A549 (cell line): ENCODE measurements at regions not wholly inside any gene's neighbourhood (a gene's known extent, or its start where the extent isn't known, plus 50 kb on each side); places are given as distances from the start of the nearest gene placed in this dataset.

Experiments used
- ATAC-seq, 2 experiments: fragments of 200-7000 bp in 1 of 2; fragments of >200 bp in 1 of 2; cut with Nextera tagmentation in 1 of 2; cut with Tn5 transposase in 1 of 2; 3 replicates each; pipeline versions ENCODE4 v1.8.0 to v1.9.1; 2018 to 2020; ENCODE audit warnings: mild to moderate bottlenecking in 1 of 2, moderate library complexity in 1 of 2
- CTCF ChIA-PET: fragments of 300-600 bp; sonication (Branson Sonifier 250); formaldehyde crosslinking; extraction: SDS; loops from one replicate; lab custom pipeline; 2021; ENCODE audit warnings: antibody characterized with exemption, inconsistent platforms; lab: Yijun Ruan, JAX
- POLR2A ChIA-PET: fragments of 350-600 bp; formaldehyde crosslinking; extraction: SDS; loops from one replicate; lab custom pipeline; 2021; ENCODE audit warnings: antibody characterized with exemption, inconsistent platforms; lab: Yijun Ruan, JAX
- DNase-seq, 2 experiments: peaks; one replicate each; pipeline versions ENCODE4 v3.0.0 to v3.0.0-alpha.2; 2011 to 2016; ENCODE audit warnings: low read depth in 1 of 2, low spot score in 1 of 2
- FAIRE-seq: peaks from 2 replicates; lab custom pipeline; 2011; peaks lifted over from hg19 to GRCh38; lab: Jason Lieb, UNC
- H3K27ac ChIP-seq, 2 experiments: fragments of >200 bp; sonication (Bioruptor Twin); formaldehyde crosslinking; 3 replicates each; pipeline ENCODE4 v1.5.1; 2016 to 2017
- H3K4me1 ChIP-seq: fragments of >200 bp; sonication (Bioruptor Twin); formaldehyde crosslinking; 3 replicates; pipeline ENCODE4 v1.6.1; 2016
- H3K4me2 ChIP-seq: fragments of >200 bp; sonication (Bioruptor Twin); formaldehyde crosslinking; 3 replicates; pipeline ENCODE4 v1.6.1; 2016
- H3K4me3 ChIP-seq: fragments of >200 bp; sonication (Bioruptor Twin); formaldehyde crosslinking; 3 replicates; pipeline ENCODE4 v1.5.1; 2016
- H3K9me3 ChIP-seq: fragments of >200 bp; sonication (Bioruptor Twin); formaldehyde crosslinking; 3 replicates; pipeline ENCODE4 v1.6.1; 2016
- CBX2 ChIP-seq: fragments of 200-600 bp; sonication (generic); IDR thresholded peaks from 2 replicates; pipeline ENCODE4 v1.6.1; 2016; ENCODE audit warnings: low read depth, mild to moderate bottlenecking, borderline replicate concordance
- CEBPB ChIP-seq, 2 experiments: fragments of >200 bp in 1 of 2; sonication (Bioruptor Twin) in 1 of 2; formaldehyde crosslinking in 1 of 2; IDR thresholded peaks; 2 replicates each; pipeline ENCODE4 v1.6.1; 2012 to 2016
- CHD4 ChIP-seq: fragments of 200-600 bp; sonication (generic); IDR thresholded peaks from 2 replicates; pipeline ENCODE4 v1.6.1; 2016; ENCODE audit warnings: antibody characterized with exemption, mild to moderate bottlenecking, borderline replicate concordance
- EHF ChIP-seq: fragments of 250-450 bp; sonication (Bioruptor Pico); IDR thresholded peaks from 2 replicates; pipeline ENCODE4 v1.5.0; 2020; ENCODE audit warnings: mild to moderate bottlenecking
- GATA3 ChIP-seq: IDR thresholded peaks from 2 replicates; pipeline ENCODE4 v1.6.1; 2012; ENCODE audit warnings: borderline replicate concordance
- HDAC2 ChIP-seq: fragments of 200-600 bp; sonication (generic); IDR thresholded peaks from 2 replicates; pipeline ENCODE4 v1.6.1; 2016
- HEYL ChIP-seq: fragments of 250-450 bp; sonication (Bioruptor Pico); IDR thresholded peaks from 2 replicates; pipeline ENCODE4 v1.8.0; 2021; ENCODE audit warnings: mild to moderate bottlenecking, moderate library complexity
- JUNB ChIP-seq: fragments of >200 bp; sonication (Bioruptor Twin); formaldehyde crosslinking; IDR thresholded peaks from 2 replicates; pipeline ENCODE4 v1.6.1; 2016
- KDM1A ChIP-seq: fragments of 200-600 bp; sonication (generic); IDR thresholded peaks from 2 replicates; pipeline ENCODE4 v1.6.1; 2016; ENCODE audit warnings: low read depth, mild to moderate bottlenecking
- MAZ ChIP-seq: fragments of 150-350 bp; IDR thresholded peaks from 2 replicates; pipeline ENCODE4 v1.6.1; 2014; ENCODE audit warnings: antibody characterized with exemption, low read depth, low read length, borderline replicate concordance
- NFE2L2 ChIP-seq: fragments of 150-350 bp; conservative IDR thresholded peaks from 2 replicates; pipeline ENCODE4 v1.6.1; 2014; ENCODE audit warnings: low read length
- NPAS2 ChIP-seq: fragments of 250-450 bp; sonication (Bioruptor Pico); IDR thresholded peaks from 2 replicates; pipeline ENCODE4 v1.8.0; 2022; ENCODE audit warnings: mild to moderate bottlenecking, moderate library complexity, borderline replicate concordance
- POLR2AphosphoS2 ChIP-seq: conservative IDR thresholded peaks from 2 replicates; pipeline ENCODE4 v1.6.1; 2012; ENCODE audit warnings: low read length, improper control_type of control experiment, inconsistent platforms
- RFX5 ChIP-seq: fragments of 450-650 bp; IDR thresholded peaks from 2 replicates; pipeline ENCODE4 v1.7.1; 2014; ENCODE audit warnings: antibody characterized with exemption, mild to moderate bottlenecking, moderate library complexity
- SREBF2 ChIP-seq: fragments of 450-650 bp; IDR thresholded peaks from 2 replicates; pipeline ENCODE4 v1.6.1; 2014; ENCODE audit warnings: mild to moderate bottlenecking, moderate library complexity
- ZC3H11A ChIP-seq: fragments of 450-650 bp; IDR thresholded peaks from 2 replicates; pipeline ENCODE4 v1.6.1; 2014; ENCODE audit warnings: antibody characterized with exemption, mild to moderate bottlenecking
- ZFP36 ChIP-seq: fragments of 450-650 bp; IDR thresholded peaks from 2 replicates; pipeline ENCODE4 v1.6.1; 2014; ENCODE audit warnings: borderline replicate concordance; ENCODE audit not compliant: partially characterized antibody
- ZSCAN20 ChIP-seq: fragments of 250-450 bp; sonication (Bioruptor Pico); IDR thresholded peaks from 2 replicates; pipeline ENCODE4 v1.8.0; 2022; ENCODE audit warnings: mild to moderate bottlenecking, moderate library complexity
- WGBS: methylation state at CpG from one replicate; pipeline ENCODE4 v1.1.6; 2017; ENCODE audit errors: missing lambda C conversion rate; 5-methylcytosine and 5-hydroxymethylcytosine counted together
- TF ChIP-seq, protein P1 (sequence below): fragments of >200 bp; sonication (Bioruptor Twin); formaldehyde crosslinking; IDR thresholded peaks from 3 replicates; pipeline ENCODE4 v1.5.1; 2016
- TF ChIP-seq, protein P2 (sequence below): fragments of >200 bp; sonication (Bioruptor Twin); formaldehyde crosslinking; IDR thresholded peaks from 2 replicates; pipeline ENCODE4 v1.6.1; 2016
- TF ChIP-seq, protein P3 (sequence below): fragments of 150-350 bp; IDR thresholded peaks from 2 replicates; pipeline ENCODE4 v1.6.1; 2014; ENCODE audit warnings: low read depth, mild to moderate bottlenecking, low read length
- TF ChIP-seq, protein P4 (sequence below): fragments of 450-650 bp; IDR thresholded peaks from 2 replicates; pipeline ENCODE4 v1.6.1; 2014; ENCODE audit warnings: antibody characterized with exemption
- TF ChIP-seq, protein P5 (sequence below): fragments of 250-450 bp; sonication (Bioruptor Pico); IDR thresholded peaks from 2 replicates; pipeline ENCODE4 v1.5.0; 2020; ENCODE audit warnings: low read depth, mild to moderate bottlenecking, moderate library complexity
- TF ChIP-seq, protein P6 (sequence below): fragments of 250-450 bp; sonication (Bioruptor Pico); IDR thresholded peaks from 2 replicates; pipeline ENCODE4 v1.5.0; 2021; ENCODE audit warnings: mild to moderate bottlenecking, moderate library complexity, borderline replicate concordance

DNA sequence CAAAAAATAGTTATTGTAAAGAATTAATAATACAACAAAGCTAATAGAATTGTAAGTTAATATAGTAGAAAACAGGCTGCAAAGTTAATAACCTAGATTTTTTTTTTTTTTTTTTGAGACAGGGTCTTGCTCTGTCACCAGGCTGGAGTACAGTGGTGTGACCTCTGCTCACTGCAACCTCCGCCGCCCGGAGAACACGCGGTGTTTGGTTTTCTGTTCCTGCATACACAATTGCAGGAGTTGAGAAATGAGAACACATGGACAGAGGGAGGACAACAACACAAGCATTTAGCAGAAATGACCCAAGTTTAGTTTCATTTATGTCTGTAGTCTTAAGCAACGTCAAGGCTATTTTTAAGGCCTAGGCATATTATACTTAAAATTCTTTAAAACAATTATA is 145.9 kb upstream of the PCDH10 start (continued):
- TF ChIP-seq, protein P1, sequence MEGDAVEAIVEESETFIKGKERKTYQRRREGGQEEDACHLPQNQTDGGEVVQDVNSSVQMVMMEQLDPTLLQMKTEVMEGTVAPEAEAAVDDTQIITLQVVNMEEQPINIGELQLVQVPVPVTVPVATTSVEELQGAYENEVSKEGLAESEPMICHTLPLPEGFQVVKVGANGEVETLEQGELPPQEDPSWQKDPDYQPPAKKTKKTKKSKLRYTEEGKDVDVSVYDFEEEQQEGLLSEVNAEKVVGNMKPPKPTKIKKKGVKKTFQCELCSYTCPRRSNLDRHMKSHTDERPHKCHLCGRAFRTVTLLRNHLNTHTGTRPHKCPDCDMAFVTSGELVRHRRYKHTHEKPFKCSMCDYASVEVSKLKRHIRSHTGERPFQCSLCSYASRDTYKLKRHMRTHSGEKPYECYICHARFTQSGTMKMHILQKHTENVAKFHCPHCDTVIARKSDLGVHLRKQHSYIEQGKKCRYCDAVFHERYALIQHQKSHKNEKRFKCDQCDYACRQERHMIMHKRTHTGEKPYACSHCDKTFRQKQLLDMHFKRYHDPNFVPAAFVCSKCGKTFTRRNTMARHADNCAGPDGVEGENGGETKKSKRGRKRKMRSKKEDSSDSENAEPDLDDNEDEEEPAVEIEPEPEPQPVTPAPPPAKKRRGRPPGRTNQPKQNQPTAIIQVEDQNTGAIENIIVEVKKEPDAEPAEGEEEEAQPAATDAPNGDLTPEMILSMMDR: no peak
- TF ChIP-seq NFE2L2: no peak

DNA sequence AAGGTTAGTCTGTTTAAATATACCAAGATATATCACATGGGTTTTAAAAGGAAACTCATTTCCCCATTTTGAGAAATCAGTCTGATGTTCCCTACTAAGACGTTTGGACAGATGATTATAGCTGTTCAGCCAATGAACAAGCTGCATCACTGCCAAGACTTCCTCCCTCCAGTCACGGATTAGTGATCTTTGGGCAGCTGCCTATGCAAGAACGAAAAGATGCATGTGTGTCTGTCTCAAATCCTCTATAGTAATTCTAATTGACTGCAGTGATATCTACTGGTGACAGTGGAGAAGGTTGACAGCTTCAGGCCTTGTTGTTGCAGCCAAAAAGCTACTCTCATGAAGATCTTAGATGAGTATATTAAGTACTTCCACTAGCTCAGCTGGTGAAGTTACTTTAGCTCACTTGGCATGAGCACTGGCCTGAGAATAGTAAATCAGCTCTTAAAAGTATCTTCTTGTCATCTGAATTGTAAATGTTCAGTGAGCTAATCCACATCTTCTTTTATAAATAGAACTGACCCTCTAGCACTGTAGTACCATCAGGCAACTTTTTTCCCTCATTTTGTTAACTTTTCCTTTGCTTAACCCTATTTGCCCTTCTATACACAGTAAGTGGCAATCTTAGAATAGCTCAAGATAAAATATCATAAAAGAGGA is 134.5 kb upstream of the PCDH10 start:
- DNase-seq (no peak), FAIRE-seq (no peak), ATAC-seq (no peak)
- Histone ChIP-seq H3K4me2 (no peak overlapping the region), H3K9me3 (no peaks in the 10 kb centered on the region), H3K4me1 (no peaks in the 10 kb centered on the region), H3K4me3 (no peak overlapping the region), H3K27ac (no peak overlapping the region)
- CTCF ChIA-PET: no interaction called here
- WGBS: 16% methylated on average over 3 of the region's 3 CpGs
- TF ChIP-seq RFX5 (no peak), POLR2AphosphoS2 (no peak), JUNB (no peak), GATA3 (no peak), CEBPB (IDR thresholded peaks at IDR 0.05) (no peak)
- TF ChIP-seq, protein P2, sequence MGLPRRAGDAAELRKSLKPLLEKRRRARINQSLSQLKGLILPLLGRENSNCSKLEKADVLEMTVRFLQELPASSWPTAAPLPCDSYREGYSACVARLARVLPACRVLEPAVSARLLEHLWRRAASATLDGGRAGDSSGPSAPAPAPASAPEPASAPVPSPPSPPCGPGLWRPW: no peak
- TF ChIP-seq, protein P3, sequence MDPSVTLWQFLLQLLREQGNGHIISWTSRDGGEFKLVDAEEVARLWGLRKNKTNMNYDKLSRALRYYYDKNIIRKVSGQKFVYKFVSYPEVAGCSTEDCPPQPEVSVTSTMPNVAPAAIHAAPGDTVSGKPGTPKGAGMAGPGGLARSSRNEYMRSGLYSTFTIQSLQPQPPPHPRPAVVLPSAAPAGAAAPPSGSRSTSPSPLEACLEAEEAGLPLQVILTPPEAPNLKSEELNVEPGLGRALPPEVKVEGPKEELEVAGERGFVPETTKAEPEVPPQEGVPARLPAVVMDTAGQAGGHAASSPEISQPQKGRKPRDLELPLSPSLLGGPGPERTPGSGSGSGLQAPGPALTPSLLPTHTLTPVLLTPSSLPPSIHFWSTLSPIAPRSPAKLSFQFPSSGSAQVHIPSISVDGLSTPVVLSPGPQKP: no peak
- POLR2A ChIA-PET: no interaction called here

DNA sequence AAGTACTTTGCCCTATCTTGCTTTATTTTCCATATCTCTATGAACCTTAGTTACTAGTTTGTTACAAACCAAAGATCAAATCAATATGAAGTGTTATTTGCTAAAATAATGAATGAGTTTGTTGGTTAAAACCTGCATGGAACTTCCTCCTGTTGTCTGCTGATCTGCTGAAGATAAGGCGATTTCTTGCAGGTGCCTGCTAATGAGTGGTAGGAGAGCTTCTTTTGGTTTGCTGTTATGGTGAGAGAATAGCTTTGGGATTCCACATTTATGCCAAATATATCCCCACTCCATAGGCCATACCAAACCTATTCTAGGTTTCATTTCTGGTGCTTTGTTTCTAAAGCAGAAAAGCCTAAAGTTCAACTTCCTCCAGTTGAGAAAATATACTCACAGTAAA is 103.8 kb upstream of the PCDH10 start:
- Histone ChIP-seq H3K27ac (no peak overlapping the region), H3K4me2 (no peak overlapping the region), H3K4me3 (no peak overlapping the region), H3K4me1 (no peaks in the 10 kb centered on the region), H3K9me3 (no peaks in the 10 kb centered on the region)
- ChIA-PET POLR2A (no interaction called here), CTCF (no interaction called here)
- WGBS: 13% methylated on average over 1 of the region's 1 CpG
- DNase-seq (no peak), FAIRE-seq (no peak), ATAC-seq (no peak)
- TF ChIP-seq HEYL (CRISPR knock-in tag) (no peak), CBX2 (no peak)

DNA sequence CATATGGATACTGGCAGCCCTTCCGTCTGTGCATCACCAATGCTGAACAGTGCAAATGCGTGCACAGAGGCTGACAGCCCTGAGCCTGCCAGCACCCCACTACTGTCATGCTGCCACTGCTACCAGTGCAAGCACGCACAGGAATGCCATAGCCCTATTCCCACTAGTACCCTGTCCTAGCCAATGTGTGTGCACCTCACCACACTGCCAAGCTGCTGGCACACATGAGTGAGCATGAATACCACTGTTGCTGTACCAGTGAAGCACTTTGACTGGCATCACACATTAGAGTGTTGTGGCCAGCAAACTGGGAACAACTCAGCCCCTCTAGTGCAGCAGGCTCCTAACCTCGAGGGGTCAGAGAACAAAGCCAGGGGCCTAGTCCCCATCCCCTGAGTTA is 102.9 kb upstream of the PCDH10 start:
- H3K4me1 ChIP-seq: no peaks in the 10 kb centered on the region
- ATAC-seq (no peak), FAIRE-seq (no peak), DNase-seq (no peak)
- H3K4me3 ChIP-seq: no peak overlapping the region
- H3K27ac ChIP-seq: no peak overlapping the region
- TF ChIP-seq HDAC2 (no peak), ZC3H11A (no peak), KDM1A (no peak), MAZ (no peak), NPAS2 (no peak), ZSCAN20 (CRISPR knock-in tag) (no peak), EHF (CRISPR knock-in tag) (no peak), ZFP36 (no peak), SREBF2 (no peak), NFE2L2 (no peak), CHD4 (no peak)
- TF ChIP-seq, protein P4, sequence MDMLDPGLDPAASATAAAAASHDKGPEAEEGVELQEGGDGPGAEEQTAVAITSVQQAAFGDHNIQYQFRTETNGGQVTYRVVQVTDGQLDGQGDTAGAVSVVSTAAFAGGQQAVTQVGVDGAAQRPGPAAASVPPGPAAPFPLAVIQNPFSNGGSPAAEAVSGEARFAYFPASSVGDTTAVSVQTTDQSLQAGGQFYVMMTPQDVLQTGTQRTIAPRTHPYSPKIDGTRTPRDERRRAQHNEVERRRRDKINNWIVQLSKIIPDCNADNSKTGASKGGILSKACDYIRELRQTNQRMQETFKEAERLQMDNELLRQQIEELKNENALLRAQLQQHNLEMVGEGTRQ: no peak
- TF ChIP-seq, protein P5, sequence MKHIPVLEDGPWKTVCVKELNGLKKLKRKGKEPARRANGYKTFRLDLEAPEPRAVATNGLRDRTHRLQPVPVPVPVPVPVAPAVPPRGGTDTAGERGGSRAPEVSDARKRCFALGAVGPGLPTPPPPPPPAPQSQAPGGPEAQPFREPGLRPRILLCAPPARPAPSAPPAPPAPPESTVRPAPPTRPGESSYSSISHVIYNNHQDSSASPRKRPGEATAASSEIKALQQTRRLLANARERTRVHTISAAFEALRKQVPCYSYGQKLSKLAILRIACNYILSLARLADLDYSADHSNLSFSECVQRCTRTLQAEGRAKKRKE (CRISPR knock-in tag): no peak
- TF ChIP-seq, protein P6, sequence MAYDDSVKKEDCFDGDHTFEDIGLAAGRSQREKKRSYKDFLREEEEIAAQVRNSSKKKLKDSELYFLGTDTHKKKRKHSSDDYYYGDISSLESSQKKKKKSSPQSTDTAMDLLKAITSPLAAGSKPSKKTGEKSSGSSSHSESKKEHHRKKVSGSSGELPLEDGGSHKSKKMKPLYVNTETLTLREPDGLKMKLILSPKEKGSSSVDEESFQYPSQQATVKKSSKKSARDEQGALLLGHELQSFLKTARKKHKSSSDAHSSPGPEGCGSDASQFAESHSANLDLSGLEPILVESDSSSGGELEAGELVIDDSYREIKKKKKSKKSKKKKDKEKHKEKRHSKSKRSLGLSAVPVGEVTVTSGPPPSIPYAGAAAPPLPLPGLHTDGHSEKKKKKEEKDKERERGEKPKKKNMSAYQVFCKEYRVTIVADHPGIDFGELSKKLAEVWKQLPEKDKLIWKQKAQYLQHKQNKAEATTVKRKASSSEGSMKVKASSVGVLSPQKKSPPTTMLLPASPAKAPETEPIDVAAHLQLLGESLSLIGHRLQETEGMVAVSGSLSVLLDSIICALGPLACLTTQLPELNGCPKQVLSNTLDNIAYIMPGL (CRISPR knock-in tag): no peak
- CTCF ChIA-PET: no interaction called here
- POLR2A ChIA-PET: no interaction called here
- no peak overlapping the region for H3K4me2 ChIP-seq
- 28% methylated on average over 3 of the region's 4 CpGs for WGBS
- H3K9me3 ChIP-seq: no peaks in the 10 kb centered on the region
